ENCODE measurements at regions not wholly inside any gene's neighbourhood (a gene's known extent, or its start where the extent isn't known, plus 50 kb on each side); places are given as distances from the start of the nearest gene placed in this dataset.

DNA sequence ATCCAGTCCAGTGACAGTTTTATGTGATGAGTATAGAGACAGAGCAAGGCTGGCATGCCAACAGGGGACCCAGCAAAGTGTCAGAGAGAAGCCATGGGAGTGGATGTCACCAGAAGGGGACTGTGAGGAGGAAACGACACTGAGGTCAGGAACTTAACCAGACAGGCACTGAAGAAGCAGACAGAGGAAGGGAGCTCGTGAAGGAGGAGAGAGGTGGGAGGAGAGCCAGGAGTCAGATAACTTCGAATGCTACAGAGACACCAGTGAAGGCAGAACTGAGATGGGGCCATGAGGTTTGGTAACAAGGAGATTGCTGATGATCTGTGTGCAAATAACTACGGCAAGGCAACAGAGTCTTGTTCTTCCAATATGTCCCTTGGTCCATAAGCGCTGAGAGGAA is 211.1 kb upstream of the FOXA2 start:
- DNase-seq: no peak

GRCh38 chr20:22795871-22796270 is 211.5 kb upstream of the FOXA2 start:
- DNase-seq: peak; percentile 72

DNA sequence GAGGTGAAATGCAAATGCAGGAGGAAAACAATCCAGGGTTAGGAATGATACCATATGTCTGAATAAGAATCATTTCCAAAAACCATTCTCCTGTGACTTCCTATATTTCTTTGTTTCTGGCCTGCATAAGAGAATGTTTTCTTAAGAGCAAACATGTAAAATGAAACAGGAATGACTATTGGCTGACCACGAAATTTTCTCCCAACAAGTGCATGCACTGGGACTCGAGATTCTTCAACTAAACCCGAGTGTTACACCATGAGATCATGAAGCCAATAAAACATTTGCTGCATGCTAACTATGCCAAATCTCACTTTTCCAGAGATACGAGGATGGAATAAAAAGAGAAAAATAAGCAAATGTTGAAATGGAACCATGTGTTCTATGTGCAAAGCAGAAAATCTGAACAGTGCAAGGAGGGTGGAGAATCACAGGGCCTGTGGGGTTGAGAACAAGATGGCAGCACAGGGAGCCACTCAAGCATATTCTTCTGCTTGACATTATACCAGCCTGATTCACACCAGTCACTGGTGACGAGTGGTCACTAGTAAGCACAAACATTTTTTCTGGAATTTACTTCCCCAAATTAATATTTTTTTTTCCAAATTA is 212.2 kb upstream of the FOXA2 start:
- peak; percentile 50 for DNase-seq

DNA sequence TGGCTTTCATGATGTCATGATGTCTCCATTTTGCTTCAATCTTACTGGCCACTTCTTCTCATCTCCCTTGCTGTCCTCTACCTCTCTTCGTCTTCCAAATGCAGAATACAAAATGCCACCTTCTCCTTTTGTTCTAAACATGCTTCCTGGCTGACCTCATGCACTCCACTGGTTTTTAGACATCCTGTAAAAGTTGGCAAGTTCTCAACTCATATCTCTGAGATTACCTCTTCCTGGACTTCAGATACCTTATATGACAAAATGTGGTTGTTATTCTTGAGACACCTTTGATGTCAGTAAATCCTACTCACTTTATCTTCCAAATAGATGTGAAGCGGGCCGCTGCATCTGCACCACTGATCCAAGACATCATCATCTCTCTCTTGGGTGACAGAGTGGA is 212.7 kb upstream of the FOXA2 start:
- DNase-seq: no peak

GRCh38 chr20:22799687-22800086 is 215.3 kb upstream of the FOXA2 start:
- no peak for DNase-seq

DNA sequence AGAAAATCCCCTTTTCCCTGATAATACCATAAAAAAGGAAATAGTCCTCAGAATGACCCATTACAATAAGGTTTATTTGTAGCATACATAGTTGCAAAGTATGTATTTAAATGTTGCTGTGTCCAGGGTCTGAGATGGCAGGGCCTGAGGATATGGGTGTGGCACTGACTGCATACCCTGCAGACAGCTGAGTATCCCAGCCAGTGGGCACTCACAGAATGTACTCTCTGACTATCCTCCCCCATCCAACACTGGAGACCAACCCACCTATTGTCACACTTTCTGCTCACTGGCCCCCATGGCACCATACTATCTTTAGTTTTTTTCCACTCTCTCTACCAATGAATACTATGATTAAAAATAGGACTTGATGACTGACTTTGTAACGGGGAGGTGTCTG is 215.8 kb upstream of the FOXA2 start:
- DNase-seq: no peak

GRCh38 chr20:22801528-22801927 is 217.2 kb upstream of the FOXA2 start:
- no peak for DNase-seq

DNA sequence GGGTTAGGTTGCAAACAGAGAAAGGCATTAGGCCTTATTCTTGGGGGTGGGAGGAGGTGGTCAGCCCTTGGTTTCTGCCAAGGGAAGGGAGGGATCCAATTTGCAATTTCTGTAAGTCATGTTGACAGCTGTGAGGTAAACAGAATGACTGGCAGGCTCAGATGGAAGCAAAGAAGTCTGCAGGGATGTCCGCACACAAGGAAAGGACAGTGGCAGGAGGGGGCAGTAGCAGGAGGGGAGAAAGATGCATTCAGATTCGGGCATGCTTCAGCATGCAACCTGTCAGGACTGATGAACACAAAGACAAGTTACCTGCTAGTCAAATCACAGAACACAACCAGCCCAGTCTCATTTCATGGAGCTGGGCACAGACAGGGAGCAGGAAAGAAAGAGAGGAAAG is 217.9 kb upstream of the FOXA2 start:
- DNase-seq: no peak

DNA sequence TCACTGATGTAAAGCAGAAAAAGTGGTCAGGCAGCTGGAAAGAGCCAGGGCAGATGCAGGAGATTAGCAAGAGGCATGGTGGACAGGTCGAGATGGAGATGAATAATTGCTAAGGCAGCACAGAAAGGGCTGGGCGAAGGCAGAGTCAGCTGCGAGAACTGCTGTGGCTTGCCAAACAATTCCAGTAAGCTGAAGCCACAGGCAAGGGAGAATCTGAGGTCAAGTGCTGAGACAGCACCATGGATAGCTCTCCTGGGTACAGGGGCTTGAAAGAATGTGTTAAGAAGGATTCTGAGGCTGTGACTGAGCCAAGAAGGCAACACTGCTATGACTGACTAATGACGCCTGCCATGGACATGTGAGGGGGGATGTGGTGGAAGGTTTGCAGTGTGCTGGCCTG is 220.8 kb upstream of the FOXA2 start:
- DNase-seq: peak; percentile 75

DNA sequence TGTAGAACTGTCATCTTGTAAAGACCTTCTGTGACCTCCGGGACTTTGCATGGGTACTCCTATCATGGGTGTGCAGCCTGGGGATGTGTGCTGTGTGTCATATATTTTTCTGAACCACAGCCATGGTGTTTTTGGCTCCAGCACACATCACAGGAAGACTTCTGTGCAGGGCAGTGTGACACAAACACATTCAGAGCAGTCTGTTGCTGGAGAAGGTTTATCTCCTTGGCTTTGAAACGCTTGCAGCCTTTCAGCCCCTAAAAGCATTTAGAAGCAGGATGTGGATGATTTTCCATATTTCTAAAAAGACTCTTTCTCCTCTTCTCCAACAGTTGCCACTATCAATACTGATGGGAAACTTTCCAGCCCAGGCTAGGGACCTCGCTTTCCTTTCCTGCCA is 221.6 kb upstream of the FOXA2 start:
- DNase-seq: no peak

DNA sequence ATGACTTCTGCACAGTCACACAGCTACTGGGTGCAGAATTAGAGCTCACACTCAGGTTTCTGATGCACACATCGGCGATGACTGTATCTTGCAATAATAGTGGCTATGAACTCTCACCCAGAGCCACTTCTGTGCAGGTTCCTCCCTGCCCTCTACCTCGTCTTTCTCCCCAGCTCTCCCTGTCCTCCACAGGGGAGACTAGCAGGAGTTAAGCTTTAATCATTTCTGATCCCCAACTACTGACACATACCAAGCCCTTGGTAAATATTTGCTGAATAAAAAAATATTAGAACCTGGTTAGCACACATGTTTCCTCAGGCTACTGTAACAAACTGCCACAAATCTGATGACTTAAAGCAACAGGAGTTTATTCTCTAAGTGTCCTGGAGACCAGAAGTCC is 222.7 kb upstream of the FOXA2 start:
- no peak for DNase-seq

DNA sequence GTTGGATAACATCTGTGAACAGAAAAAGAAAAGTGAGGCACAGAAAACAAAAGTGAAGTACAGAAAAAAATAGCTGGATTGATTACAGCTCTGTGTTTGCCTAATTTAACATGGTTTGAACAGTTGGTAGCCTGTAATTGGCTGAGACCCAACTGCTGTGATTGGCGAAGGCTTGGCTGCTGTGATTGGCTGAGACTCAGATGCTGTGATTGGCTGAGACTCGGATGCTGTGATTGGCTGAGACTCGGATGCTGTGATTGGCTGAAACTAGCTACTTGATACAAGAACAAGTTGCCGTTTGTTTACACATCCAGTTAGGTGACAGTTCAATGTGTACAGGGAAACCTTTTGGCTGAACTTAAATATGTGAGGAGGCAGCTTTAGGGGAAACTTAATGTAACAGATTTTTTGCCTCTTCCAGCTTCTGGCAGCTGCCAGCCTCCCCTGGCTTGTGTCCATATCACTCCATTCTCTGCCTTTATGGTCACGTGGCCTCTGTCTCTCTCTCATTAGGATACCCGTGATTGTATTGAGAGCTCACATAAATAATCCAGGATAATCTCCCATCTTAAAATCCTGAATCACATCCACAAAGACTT is 223.4 kb upstream of the FOXA2 start:
- DNase-seq: no peak

GRCh38 chr20:22808628-22809027 is 224.3 kb upstream of the FOXA2 start:
- DNase-seq: no peak

DNA sequence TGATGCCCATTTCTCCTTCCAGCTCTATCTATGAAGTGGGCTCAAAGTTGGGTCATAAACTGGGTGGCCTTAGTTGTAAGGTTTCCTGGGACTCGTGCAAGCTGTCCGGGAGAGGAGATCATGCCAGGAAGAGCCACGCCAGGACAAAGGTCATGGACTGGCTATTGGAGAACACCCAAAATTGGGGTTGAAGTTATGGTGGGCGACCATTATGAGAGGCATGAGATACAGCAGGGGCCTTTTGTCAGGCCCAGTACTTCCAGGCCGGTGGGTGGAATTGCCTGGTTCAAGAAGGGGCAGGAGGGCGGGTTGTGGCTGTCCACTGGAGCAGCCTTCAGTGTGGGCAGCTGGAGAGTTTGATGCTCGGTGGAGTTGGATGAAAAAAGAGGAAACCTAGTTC is 225.1 kb upstream of the SSTR4 start:
- DNase-seq: no peak

GRCh38 chr20:22810626-22811569 is 224.2 kb upstream of the SSTR4 start:
- peak; percentile 59 for DNase-seq

DNA sequence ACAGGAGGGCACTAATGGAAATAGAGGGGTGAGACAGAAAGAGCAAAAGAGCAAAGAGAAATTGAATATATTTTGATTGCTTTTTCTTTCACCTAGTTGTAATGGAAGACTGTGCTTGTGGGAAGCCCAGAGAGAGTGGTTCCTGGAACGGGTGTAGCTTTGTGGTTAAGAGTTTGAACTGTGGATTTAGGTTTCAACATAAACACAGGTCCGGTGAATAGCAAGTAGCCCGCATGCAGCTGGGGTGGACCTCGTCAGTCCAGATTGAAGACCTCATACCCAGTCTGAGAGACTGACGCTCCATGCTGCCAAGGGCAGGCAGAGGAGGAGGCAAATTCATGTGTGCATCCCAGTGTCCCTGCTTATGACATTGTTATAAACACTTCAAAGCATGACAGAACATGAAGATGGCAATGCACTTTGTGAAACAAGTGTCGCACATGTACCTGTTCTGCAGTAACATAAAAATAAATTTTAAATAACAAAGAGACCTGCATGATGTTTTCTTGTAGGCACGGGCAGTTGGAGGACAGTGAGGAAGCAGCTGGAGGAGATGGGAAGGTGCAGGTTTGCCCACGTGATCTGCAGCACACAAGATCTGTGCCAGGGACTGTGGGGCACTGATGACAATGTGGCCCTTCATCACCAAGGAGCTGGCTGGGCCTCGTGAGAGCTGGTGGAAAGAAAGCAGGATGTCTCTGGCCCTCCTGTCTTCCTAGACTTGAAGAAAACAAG is 220.5 kb upstream of the SSTR4 start:
- no peak for DNase-seq

- DNase-seq: no peak
Measured at GRCh38 chr20:22815206-22815551, 219.9 kb upstream of the SSTR4 start.

DNA sequence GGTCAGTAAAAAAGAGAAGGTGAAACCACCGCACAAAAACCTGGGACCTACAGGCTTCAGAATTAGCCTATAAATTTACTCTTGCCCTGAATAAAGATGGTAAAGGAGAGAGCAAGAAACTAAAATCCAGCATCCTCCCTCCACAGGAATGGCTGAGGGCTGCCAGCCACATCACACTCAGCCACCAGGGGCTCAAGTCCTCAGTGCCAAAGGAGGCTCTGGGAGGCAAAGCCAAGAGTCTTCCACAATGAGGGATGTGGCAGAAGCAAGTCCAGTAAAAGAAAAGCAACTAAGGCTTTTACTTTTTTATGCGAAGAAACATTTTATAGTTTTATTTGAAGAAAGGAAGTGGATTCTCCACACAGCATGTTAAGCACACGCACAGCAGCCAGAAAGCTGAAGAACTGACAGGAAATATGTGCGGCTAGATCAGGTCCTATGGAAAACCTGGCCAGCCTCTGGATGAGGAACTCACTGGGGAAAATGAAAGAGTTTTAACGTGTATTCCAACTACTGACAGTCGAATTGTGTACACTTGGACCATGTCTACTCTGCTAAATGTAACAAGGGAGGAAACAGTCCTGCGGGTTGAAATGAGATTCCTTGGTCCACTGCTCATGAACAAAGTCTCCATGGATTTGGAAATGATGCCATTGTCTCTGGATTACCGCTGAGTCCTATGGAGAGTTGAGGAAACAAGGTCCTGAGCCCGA is 219.4 kb upstream of the SSTR4 start:
- peak; percentile 74 for DNase-seq

DNA sequence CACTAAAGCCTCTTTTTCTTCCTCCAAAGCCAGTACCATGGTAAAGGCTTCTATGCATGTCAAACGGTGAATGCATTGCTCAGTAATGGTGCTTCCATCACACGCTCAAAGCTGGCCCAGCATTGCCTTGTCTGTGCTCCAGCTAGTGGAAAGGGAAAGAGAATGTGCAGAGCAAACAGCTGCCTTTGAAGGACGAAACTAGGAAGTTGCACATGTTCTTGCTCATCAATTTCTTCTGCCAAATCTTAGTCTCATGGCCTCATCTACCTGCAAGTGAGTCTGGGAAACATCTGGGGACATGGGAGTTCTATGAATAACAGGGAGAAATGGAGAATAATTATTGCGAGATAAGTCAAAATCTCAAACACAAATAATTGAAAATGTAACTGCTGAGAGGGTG is 216.5 kb upstream of the SSTR4 start:
- no peak for DNase-seq

DNA sequence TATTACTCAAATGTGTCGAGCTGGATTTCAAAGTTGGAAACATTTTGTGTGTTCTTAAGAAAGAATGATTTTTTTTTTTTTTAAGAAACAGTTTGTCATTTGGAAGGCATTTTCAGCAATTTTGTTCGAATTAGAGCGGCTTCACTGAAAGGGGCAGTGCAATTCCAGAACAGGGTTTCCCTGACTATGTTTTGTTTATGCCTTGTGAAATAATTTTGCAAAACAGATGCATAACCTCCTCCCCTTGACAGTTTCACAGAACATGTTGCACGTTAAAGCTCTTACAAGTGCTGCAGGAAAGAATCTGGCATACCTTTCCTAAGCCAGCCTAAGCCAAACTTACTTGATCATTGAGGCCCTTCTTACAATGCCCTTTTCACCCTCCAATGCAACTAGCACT is 216.0 kb upstream of the SSTR4 start:
- DNase-seq: no peak

DNA sequence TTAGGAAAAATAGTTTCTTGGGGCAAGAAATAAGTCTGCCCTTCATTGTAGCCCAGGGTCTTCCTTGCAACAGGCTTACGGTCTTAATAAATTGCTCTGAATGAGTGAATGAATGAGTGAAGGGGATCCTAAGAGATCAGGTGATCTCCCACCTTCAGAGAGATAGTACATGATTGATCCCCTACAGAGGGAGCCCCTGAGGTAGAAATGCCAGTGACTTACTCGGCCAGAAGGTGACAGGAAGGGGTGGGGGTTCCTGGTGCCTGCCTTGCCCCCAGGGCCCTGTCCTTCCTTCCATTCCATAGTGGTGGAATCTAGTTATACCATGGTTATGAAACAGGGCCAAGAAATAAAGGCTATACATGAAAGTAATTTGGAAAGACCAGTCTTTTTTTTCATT is 215.3 kb upstream of the SSTR4 start:
- no peak for DNase-seq

GRCh38 chr20:22821081-22821727 is 213.9 kb upstream of the SSTR4 start:
- no peak for DNase-seq
